Endothelial cell of umbilical vein (primary cell): ENCODE measurements at regions not wholly inside any gene's neighbourhood (a gene's known extent, or its start where the extent isn't known, plus 50 kb on each side); places are given as distances from the start of the nearest gene placed in this dataset.
"Not testable (repeated sequence)": the region's sequence is repeated elsewhere in the genome, so short reads cannot be mapped to it uniquely, and the experiment has no call there.

Experiments used
- BruUV-seq: library from RNA; stranded (reverse); fragments of 400-500 nt; replicated peaks from 2 replicates; lab custom pipeline; 2021; lab: Mats Ljungman, UMichigan
- CTCF ChIA-PET: fragments of 300-600, 350-600 bp; sonication (Branson Sonifier 250); formaldehyde crosslinking; loops from one replicate; lab custom pipeline; 2021; ENCODE audit warnings: antibody characterized with exemption, inconsistent platforms; lab: Charles Lee
- POLR2A ChIA-PET: fragments of 300-600, 350-600 bp; sonication (Branson Sonifier 250); formaldehyde crosslinking; loops from one replicate; lab custom pipeline; 2021; ENCODE audit warnings: antibody characterized with exemption, inconsistent platforms; lab: Charles Lee
- DNase-seq: peaks from one replicate; pipeline ENCODE4 v3.0.0-alpha.2; 2011; ENCODE audit warnings: low read depth, low spot score
- FAIRE-seq: peaks from 2 replicates; lab custom pipeline; 2011; peaks lifted over from hg19 to GRCh38; lab: Jason Lieb, UNC
- H2AFZ ChIP-seq: 2 replicates; pipeline ENCODE4 v1.6.0; 2012; ENCODE audit warnings: low read depth, low read length, control low read depth, inconsistent platforms
- H3K27ac ChIP-seq: 2 replicates; pipeline ENCODE4 v1.5.1; 2011; ENCODE audit warnings: low read depth, mild to moderate bottlenecking, control low read depth, low read length, moderate library complexity; ENCODE audit not compliant: insufficient read depth
- H3K27me3 ChIP-seq, 2 experiments: 2 replicates each; pipeline versions ENCODE4 v1.6.0 to v1.6.1; 2011; ENCODE audit warnings: low read length in 2 of 2, mixed read lengths in 1 of 2; ENCODE audit not compliant: control insufficient read depth in 2 of 2, insufficient read depth in 2 of 2
- H3K36me3 ChIP-seq, 2 experiments: 2 replicates in 1 of 2; 3 replicates in 1 of 2; pipeline ENCODE4 v1.5.1; 2011; ENCODE audit warnings: low read length in 2 of 2, mild to moderate bottlenecking in 1 of 2, moderate library complexity in 1 of 2; ENCODE audit not compliant: control insufficient read depth in 2 of 2, insufficient read depth in 2 of 2; ENCODE audit errors: extremely low read depth in 1 of 2
- H3K4me1 ChIP-seq: 3 replicates; pipeline ENCODE4 v1.5.1; 2011; ENCODE audit warnings: mild to moderate bottlenecking, low read length; ENCODE audit not compliant: control insufficient read depth, insufficient read depth; ENCODE audit errors: extremely low read depth
- H3K4me2 ChIP-seq: 2 replicates; pipeline ENCODE4 v1.6.1; 2011; ENCODE audit warnings: low read length, control low read depth, mixed read lengths; ENCODE audit not compliant: insufficient read depth
- H3K4me3 ChIP-seq, 3 experiments: fragments of 200-600 bp in 1 of 3; sonication (generic), shearing (Covaris generic) in 1 of 3; replicated peaks in 1 of 3; 2 replicates each; pipeline ENCODE4 v1.5.1; 2011 to 2016; ENCODE audit warnings: control low read depth in 3 of 3, low read length in 3 of 3, mild to moderate bottlenecking in 2 of 3, inconsistent platforms in 1 of 3, low read depth in 1 of 3, moderate library complexity in 1 of 3; ENCODE audit not compliant: insufficient read depth in 1 of 3
- H3K79me2 ChIP-seq: 2 replicates; pipeline ENCODE4 v1.6.0; 2012; ENCODE audit warnings: low read length, inconsistent platforms; ENCODE audit not compliant: control insufficient read depth, insufficient read depth
- H3K9ac ChIP-seq: replicated peaks from 2 replicates; pipeline ENCODE3; 2011; ENCODE audit warnings: low read length, control low read depth; ENCODE audit not compliant: insufficient read depth; ENCODE audit errors: extremely low read depth
- H3K9me1 ChIP-seq: replicated peaks from 3 replicates; pipeline ENCODE4 v1.6.0; 2011; ENCODE audit warnings: mild to moderate bottlenecking, low read length; ENCODE audit not compliant: control insufficient read depth, insufficient read depth; ENCODE audit errors: extremely low read depth
- H3K9me3 ChIP-seq: replicated peaks from 2 replicates; pipeline ENCODE4 v1.5.1; 2012; ENCODE audit warnings: low read length, inconsistent platforms; ENCODE audit not compliant: control insufficient read depth, insufficient read depth
- H4K20me1 ChIP-seq: replicated peaks from 2 replicates; pipeline ENCODE3; 2011; ENCODE audit warnings: mild to moderate bottlenecking, low read length; ENCODE audit not compliant: control insufficient read depth, insufficient read depth; ENCODE audit errors: extremely low read depth
- CTCF ChIP-seq, 2 donors: IDR thresholded peaks; 1 replicate in 1 of 2; 2 replicates in 1 of 2; pipeline ENCODE4 v1.5.1; 2011; ENCODE audit warnings: low read length in 2 of 2, mild to moderate bottlenecking in 2 of 2, moderate library complexity in 2 of 2, control low read depth in 1 of 2, inconsistent platforms in 1 of 2, low read depth in 1 of 2; ENCODE audit not compliant: insufficient read depth in 1 of 2; ENCODE audit errors: extremely low read depth in 1 of 2
- EZH2 ChIP-seq: IDR thresholded peaks from 2 replicates; pipeline ENCODE4 v1.6.1; 2012; ENCODE audit warnings: borderline replicate concordance, low read depth, mild to moderate bottlenecking, moderate library complexity, low read length, inconsistent platforms; ENCODE audit not compliant: severe bottlenecking
- FOS ChIP-seq: IDR thresholded peaks from 2 replicates; pipeline ENCODE4 v1.6.1; 2011; ENCODE audit warnings: mild to moderate bottlenecking, low read length, moderate library complexity, borderline replicate concordance; ENCODE audit not compliant: insufficient read depth
- GATA2 ChIP-seq: IDR thresholded peaks from 2 replicates; pipeline ENCODE4 v1.7.0; 2011; ENCODE audit warnings: low read depth, mild to moderate bottlenecking, moderate library complexity, mixed read lengths, low read length; ENCODE audit not compliant: insufficient read length, insufficient read depth
- JUN ChIP-seq: IDR thresholded peaks from 2 replicates; pipeline ENCODE4 v1.6.1; 2011; ENCODE audit warnings: borderline replicate concordance, low read depth; ENCODE audit not compliant: insufficient read length, insufficient read depth
- MYC ChIP-seq: IDR thresholded peaks from one replicate; pipeline ENCODE4 v1.6.1; 2011; ENCODE audit warnings: mild to moderate bottlenecking, low read depth, low read length
- POLR2A ChIP-seq: IDR thresholded peaks from 2 replicates; pipeline ENCODE4 v1.6.1; 2012; ENCODE audit warnings: low read depth, mild to moderate bottlenecking, control low read depth, low read length
- POLR2AphosphoS5 ChIP-seq: IDR thresholded peaks from 2 replicates; pipeline ENCODE4 v1.6.1; 2012; ENCODE audit warnings: low read depth, mild to moderate bottlenecking, control low read depth, low read length, moderate library complexity; ENCODE audit not compliant: insufficient read depth
- dilution Hi-C: fragments of 300-500 bp; cut with MboI; formaldehyde crosslinking; loops from one replicate; pipeline ENCODE4 v1.15.0; 2019; ENCODE audit warnings: low sequenced_read_pairs; ENCODE audit not compliant: extremely low pct_ligation_motif_present
- intact Hi-C: fragments of 100-400 bp; cut with micrococcal nuclease; formaldehyde crosslinking; loops from one replicate; pipeline ENCODE4 v1.10.0; 2022
- TF ChIP-seq, protein P1 (sequence below): IDR thresholded peaks from 2 replicates; pipeline ENCODE4 v1.6.1; 2011; ENCODE audit not compliant: insufficient read depth, insufficient read length

DNA sequence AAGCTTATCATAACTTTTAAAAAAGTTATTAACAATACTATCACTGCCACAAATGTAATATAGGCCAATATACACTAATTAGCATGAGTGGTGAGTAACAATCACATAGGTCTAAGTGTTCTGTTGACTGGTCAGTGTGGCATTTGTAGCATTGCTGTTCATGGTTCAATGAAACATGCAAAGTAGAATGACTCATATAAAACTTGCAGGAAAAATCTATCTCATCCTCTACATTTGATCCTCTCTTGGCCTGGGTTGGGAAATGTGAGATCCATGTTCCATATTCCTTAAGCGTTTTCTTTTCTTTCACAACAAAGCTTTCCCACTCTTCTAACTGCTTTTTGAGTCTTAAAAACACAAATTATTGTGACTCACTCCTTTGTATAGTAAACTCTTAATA lies 1418.7 kb downstream of the FSTL5 start:
- H3K9me1 ChIP-seq, result no peaks in the 10 kb centered on the region
- H3K4me2 ChIP-seq, result no peak overlapping the region
- intact Hi-C loops, result no loop called here
- H3K4me3 ChIP-seq, result no peak overlapping the region
- no peak for DNase-seq
- no peak overlapping the region for H3K27ac ChIP-seq
- no peak for TF ChIP-seq MYC
- no peak for TF ChIP-seq POLR2A
- TF ChIP-seq GATA2, result no peak
- no peak for TF ChIP-seq FOS
- TF ChIP-seq CTCF (IDR thresholded peaks at IDR 0.05; ENCODE audit: extremely low read depth in 1 of 2, insufficient read depth in 1 of 2, low read depth in 1 of 2, low read length in 2 of 2), result no peak
- TF ChIP-seq EZH2, result no peak
- TF ChIP-seq JUN, result no peak
- TF ChIP-seq, protein P1, sequence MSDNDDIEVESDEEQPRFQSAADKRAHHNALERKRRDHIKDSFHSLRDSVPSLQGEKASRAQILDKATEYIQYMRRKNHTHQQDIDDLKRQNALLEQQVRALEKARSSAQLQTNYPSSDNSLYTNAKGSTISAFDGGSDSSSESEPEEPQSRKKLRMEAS, result no peak
- no peak for TF ChIP-seq POLR2AphosphoS5
- peaks cover 2% of the 10 kb centered on the region for H3K9me3 ChIP-seq
- FAIRE-seq, result no peak
- dilution Hi-C loops, result no loop called here
- CTCF ChIA-PET, result no interaction called here
- H2AFZ ChIP-seq, result no peak overlapping the region
- POLR2A ChIA-PET, result no interaction called here
- no peaks in the 10 kb centered on the region for H3K27me3 ChIP-seq
- no peaks in the 10 kb centered on the region for H4K20me1 ChIP-seq
- no peaks in the 10 kb centered on the region for H3K36me3 ChIP-seq
- BruUV-seq, result no TSS peak
- no peak overlapping the region for H3K9ac ChIP-seq
- no peaks in the 10 kb centered on the region for H3K79me2 ChIP-seq
- H3K4me1 ChIP-seq, result no peaks in the 10 kb centered on the region

DNA sequence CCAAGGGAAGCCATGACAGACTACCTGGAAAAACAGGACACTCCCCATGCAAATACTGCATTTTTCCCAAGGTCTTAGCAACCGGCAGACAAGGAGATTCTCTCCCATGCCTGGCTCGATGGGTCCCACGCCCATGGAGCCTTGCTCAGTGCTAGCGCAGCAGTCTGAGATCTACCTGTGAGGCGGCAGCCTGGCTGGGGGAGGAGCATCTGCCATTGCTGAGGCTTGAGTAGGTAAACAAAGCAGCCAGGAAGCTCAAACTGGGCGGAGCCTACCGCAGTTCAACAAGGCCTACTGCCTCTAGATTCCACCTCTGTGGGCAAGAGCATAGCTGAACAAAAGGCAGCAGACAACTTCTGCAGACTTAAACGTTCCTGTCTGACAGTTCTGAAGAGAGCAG lies 1417.2 kb downstream of the FSTL5 start:
- DNase-seq, FAIRE-seq, H3K4me1 ChIP-seq, H3K9ac ChIP-seq, H3K9me3 ChIP-seq, BruUV-seq, H3K9me1 ChIP-seq, H3K4me3 ChIP-seq, H2AFZ ChIP-seq, CTCF ChIA-PET, H4K20me1 ChIP-seq, H3K79me2 ChIP-seq, dilution Hi-C loops, H3K36me3 ChIP-seq, POLR2A ChIA-PET, H3K27me3 ChIP-seq, intact Hi-C loops, H3K4me2 ChIP-seq, H3K27ac ChIP-seq: not testable (repeated sequence)
